ENCODE measurements at regions not wholly inside any gene's neighbourhood (a gene's known extent, or its start where the extent isn't known, plus 50 kb on each side); places are given as distances from the start of the nearest gene placed in this dataset.

DNA sequence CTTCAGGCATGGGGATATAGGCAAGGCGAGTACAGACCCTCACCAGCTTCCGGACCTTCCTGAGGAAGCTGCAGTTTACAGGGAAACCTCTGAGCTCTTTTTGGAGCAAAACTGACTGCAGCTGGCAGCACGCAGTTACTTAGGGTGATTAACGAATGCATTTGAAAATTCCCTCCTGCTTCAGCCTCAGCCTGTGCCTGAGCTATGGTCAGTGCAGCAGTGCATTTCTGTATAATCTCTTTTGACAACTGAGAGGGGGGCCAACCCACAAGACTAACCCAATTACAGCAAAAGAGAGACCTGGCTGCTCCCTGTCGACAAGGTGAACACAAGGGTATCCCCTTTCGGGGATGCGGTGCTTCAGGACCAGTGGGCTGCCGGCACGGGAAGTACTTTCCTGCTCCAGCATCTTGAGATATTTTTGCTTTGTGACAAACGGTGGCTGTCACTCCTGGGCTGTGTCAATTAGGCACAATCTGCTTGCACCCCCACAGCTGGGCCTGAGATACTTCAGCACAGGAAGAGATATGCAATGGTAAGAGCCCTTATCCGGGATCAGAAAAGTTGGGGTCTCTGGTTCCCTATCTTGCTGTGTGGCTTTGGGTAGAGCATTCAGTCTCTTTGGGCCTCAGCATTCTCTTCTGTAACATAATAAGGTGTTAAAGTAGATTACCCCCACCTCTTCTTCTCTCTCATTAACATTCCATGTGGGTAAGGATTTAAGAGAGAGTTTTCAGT, 141.0 kb downstream of the TMEM17 start:
- no peak overlapping the region for H3K4me3 ChIP-seq (ENCODE audit: low read depth, low read length)
- DNase-seq (ENCODE audit: low read depth): no peak
- TF ChIP-seq CTCF (IDR thresholded peaks at IDR 0.05; ENCODE audit: insufficient read depth, low read length): no peak

DNA sequence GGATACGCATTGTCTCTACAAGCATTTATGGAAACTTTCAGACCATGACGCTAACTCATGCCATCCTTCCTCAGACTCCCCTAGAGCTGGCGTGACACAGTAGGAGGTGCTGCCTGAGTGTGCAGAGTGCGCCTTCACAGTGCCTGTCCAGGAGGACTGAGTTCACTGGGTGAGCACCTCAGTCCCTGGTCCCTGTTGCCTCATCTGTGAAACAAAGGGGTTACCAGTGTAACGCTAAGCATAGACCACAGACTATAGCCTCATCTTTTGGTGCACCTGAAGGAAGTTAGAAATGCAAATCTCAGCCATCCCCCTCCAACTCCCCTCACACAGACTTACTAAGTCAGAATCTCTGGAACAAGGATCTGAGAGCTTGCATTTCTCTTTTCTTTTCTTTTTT, 142.8 kb downstream of the TMEM17 start:
- H3K4me3 ChIP-seq (ENCODE audit: low read depth, low read length): no peak overlapping the region
- TF ChIP-seq CTCF (IDR thresholded peaks at IDR 0.05; ENCODE audit: insufficient read depth, low read length): no peak
- DNase-seq (ENCODE audit: low read depth): no peak

- no peak for DNase-seq (ENCODE audit: low read depth)
- no peak for TF ChIP-seq CTCF (IDR thresholded peaks at IDR 0.05; ENCODE audit: insufficient read depth, low read length)
- H3K4me3 ChIP-seq (ENCODE audit: low read depth, low read length): no peak overlapping the region
These were observed 143.4 kb downstream of the TMEM17 start for GRCh38 chr2:62362561-62362960.

GRCh38 chr2:62361964-62362363, 144.0 kb downstream of the TMEM17 start:
- TF ChIP-seq CTCF (IDR thresholded peaks at IDR 0.05; ENCODE audit: insufficient read depth, low read length): no peak
- no peak for DNase-seq (ENCODE audit: low read depth)
- no peak overlapping the region for H3K4me3 ChIP-seq (ENCODE audit: low read depth, low read length)

GRCh38 chr2:62354771-62355561, 151.0 kb downstream of the TMEM17 start:
- TF ChIP-seq CTCF (IDR thresholded peaks at IDR 0.05; ENCODE audit: insufficient read depth, low read length): no peak
- no peak for DNase-seq (ENCODE audit: low read depth)
- H3K4me3 ChIP-seq (ENCODE audit: low read depth, low read length): no peak overlapping the region

DNA sequence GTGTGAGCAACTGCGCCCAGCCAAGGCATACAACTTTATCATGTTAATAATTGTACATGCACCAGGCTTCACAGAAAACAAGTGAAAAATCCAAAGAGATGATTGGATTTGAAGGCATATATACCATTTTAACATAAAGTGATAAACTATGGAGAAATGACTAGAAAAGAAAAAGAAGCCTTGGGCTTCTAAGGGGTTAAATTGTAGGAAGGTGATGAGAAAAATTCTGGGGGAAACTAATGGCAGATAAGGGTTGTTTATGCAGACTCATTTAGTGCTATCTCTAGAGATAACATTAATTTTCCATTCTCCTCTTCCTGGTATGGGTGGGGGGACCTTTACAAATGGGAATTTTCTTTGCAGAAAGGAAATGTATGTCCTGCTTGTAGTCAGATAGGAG, 154.0 kb downstream of the TMEM17 start:
- no peak for DNase-seq (ENCODE audit: low read depth)
- no peak for TF ChIP-seq CTCF (IDR thresholded peaks at IDR 0.05; ENCODE audit: insufficient read depth, low read length)
- no peak overlapping the region for H3K4me3 ChIP-seq (ENCODE audit: low read depth, low read length)

Data from fibroblast of the aortic adventitia (primary cell).